AG10803 (cell line): ENCODE measurements at regions not wholly inside any gene's neighbourhood (a gene's known extent, or its start where the extent isn't known, plus 50 kb on each side); places are given as distances from the start of the nearest gene placed in this dataset.

ENCODE experiments used
- DNase-seq: peaks from one replicate; pipeline ENCODE4 v3.0.0; 2010; ENCODE audit warnings: low read depth
- H3K4me3 ChIP-seq: 2 replicates; pipeline ENCODE4 v1.5.1; 2011; ENCODE audit warnings: mild to moderate bottlenecking, low read length, control low read depth
- TF ChIP-seq, protein P1 (sequence below): conservative IDR thresholded peaks from 2 replicates; pipeline ENCODE4 v1.5.1; 2011; ENCODE audit warnings: mild to moderate bottlenecking, low read length, control low read depth, inconsistent platforms

DNA sequence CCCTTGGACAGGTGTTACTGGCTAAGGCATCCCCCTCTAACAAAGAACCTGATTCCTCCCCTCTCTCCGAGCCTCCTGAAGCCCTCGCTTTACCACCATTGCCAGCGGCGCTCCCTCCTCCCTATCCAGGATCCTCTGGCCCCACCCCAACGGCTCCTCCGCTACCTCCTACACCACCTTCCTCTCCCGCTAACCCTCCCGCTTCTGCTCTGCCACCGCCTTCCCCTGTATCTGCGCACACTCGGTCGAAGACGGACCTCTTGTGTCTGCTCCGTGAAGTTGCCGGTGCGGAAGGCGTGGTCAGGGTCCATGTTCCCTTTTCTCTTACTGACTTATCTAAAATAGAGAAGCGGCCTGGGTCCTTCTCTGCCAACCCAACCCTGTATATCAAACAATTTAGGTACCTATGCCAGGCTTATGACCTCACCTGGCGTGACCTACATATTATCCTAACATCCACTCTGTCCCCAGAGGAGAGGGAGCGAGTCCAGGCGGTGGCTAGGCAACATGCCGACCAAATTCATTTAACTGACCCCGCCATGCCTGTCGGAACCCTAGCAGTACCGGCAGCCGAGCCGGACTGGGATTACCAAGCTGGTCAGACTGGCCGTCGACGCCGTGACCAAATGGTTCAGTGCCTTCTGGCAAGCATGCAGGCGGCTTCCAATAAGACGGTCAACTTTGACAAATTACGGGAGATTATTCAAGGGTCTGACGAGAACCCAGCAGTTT is 958.9 kb downstream of the RPA4 start:
- no peak for DNase-seq
- TF ChIP-seq, protein P1, sequence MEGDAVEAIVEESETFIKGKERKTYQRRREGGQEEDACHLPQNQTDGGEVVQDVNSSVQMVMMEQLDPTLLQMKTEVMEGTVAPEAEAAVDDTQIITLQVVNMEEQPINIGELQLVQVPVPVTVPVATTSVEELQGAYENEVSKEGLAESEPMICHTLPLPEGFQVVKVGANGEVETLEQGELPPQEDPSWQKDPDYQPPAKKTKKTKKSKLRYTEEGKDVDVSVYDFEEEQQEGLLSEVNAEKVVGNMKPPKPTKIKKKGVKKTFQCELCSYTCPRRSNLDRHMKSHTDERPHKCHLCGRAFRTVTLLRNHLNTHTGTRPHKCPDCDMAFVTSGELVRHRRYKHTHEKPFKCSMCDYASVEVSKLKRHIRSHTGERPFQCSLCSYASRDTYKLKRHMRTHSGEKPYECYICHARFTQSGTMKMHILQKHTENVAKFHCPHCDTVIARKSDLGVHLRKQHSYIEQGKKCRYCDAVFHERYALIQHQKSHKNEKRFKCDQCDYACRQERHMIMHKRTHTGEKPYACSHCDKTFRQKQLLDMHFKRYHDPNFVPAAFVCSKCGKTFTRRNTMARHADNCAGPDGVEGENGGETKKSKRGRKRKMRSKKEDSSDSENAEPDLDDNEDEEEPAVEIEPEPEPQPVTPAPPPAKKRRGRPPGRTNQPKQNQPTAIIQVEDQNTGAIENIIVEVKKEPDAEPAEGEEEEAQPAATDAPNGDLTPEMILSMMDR = no peak
- no peak overlapping the region for H3K4me3 ChIP-seq

DNA sequence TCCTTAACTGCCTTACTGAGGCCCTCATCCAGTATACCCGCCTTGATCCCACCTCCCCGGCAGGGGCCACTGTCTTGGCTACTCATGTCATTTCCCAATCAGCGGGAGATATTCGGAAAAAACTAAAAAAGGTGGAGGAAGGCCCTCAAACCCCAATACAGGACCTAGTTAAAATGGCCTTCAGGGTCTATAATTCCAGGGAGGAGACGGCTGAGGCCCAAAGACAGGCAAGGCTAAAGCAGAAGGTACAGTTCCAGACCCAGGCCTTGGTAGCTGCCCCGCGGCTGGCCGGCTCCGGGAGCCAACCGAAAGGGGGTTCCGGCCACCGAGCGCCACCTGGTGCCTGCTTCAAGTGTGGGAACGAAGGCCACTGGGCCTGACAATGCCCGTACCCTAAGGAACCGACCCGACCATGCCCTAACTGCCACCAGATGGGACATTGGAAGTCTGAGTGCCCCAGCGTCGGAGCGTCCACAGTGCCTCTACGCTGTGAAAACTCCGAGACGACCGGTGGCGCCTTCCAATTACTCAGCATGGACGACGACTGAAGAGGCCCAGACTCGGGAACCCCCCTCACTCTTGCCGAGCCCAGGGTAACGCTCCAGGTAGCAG is 959.6 kb downstream of the RPA4 start:
- DNase-seq = no peak
- H3K4me3 ChIP-seq = no peak overlapping the region
- TF ChIP-seq, protein P1 = no peak

DNA sequence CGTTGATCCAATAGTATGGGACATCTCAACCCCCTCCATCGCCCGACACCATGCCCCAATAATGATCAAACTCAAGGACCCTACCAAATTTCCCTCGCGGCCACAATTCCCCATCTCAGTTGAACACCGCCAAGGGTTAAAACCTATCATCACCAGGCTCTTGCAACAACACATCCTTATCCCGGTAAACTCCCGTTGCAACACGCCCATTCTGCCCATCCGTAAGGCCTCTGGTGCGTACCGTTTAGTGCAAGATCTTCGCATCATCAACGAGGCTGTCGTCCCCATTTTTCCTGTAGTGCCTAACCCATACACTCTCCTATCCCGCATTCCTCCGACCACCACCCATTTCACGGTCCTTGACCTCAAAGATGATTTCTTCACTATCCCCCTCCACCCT is 960.5 kb downstream of the RPA4 start:
- no peak overlapping the region for H3K4me3 ChIP-seq
- TF ChIP-seq, protein P1 = no peak
- DNase-seq = no peak

DNA sequence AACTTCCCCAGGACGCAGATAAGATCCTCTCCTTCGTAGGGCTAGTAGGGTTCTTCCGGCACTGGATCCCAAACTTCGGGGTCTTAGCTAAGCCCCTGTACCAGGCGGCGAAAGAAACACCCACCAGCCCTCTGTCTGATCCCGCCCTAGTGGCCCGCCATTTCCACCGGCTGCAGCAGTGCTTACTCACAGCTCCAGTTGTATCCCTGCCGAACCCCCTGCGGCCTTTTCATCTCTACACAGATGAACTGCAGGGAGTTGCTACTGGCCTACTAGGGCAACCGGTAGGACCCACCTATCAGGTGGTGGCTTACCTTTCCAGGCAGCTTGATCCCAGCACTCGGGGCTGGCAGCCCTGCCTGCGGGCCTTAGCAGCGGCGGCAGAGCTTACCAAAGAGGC is 961.2 kb downstream of the RPA4 start:
- H3K4me3 ChIP-seq = no peak overlapping the region
- no peak for DNase-seq
- TF ChIP-seq, protein P1 = no peak

DNA sequence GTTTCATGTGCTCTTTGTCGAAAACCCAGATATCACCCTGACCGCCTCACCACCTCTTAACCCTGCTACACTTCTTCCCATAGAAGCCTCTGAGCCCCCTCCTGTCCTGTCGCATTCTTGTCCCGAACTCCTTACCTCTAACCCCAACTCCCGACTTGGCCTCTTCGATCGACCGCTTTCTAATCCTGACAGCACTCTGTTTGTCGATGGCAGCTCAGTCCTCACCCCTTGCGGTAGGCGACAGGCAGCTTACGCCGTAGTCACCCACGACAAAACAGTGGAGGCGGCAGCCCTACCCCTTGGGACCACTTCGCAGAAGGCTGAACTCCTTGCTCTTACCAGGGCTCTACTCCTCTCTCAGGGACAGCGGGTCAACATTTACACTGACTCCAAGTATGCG is 961.7 kb downstream of the RPA4 start:
- no peak for DNase-seq
- H3K4me3 ChIP-seq = no peak overlapping the region
- TF ChIP-seq, protein P1 = no peak

DNA sequence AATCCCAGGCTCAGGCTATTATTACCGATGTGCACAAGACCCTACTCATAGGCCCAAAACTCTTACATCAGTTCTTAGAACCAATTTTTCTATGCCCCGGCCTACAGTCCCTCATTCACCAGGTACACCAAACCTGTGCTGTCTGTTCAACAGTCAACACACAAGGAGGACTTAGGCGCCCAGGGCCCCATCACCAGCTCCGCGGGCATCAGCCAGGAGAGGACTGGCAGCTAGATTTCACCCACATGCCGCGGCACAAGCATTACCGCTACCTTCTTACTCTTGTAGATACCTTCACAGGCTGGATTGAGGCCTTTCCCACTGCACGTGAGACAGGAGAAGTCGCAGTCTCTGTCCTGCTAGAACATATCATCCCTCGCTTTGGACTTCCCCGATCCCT is 962.5 kb downstream of the RPA4 start:
- TF ChIP-seq, protein P1 = no peak
- DNase-seq = no peak

DNA sequence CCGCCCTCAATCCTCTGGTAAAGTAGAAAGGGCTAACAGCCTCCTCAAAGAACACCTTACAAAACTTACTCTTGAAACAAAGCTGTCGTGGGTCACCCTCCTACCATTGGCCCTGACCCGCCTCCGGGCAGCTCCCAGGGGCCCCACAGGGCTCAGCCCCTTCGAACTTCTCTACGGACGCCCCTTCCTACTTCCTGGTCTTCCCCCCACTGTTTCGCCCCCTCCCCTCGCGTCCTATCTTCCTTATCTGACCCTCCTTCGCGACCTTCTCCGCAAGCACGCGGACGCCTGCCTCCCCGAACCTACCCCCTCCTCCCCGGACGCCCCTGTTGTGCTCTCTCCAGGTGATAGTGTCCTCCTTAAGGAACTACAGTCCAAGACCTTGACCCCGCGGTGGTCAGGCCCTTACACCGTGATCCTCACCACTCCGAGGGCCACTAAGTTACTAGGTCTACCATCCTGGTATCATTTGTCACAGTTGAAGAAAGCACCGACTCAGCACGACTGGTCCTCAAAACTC is 963.1 kb downstream of the RPA4 start:
- no peak for DNase-seq
- TF ChIP-seq, protein P1 = no peak
- no peak overlapping the region for H3K4me3 ChIP-seq

More for the DNA sequence above, 962.5 kb downstream of the RPA4 start:
- H3K4me3 ChIP-seq = no peak overlapping the region
